Ascending aorta (tissue), 2 donors: ENCODE measurements at regions not wholly inside any gene's neighbourhood (a gene's known extent, or its start where the extent isn't known, plus 50 kb on each side); places are given as distances from the start of the nearest gene placed in this dataset.

ENCODE experiments used
- DNase-seq, 2 donors: peaks; one replicate each; pipeline ENCODE4 v3.0.0-alpha.2; 2019; ENCODE audit warnings: low spot score in 2 of 2
- H3K27ac ChIP-seq, 2 donors: fragments of 200-600 bp; sonication (generic); one replicate each; pipeline ENCODE4 v1.5.1; 2016 to 2017; ENCODE audit warnings: mild to moderate bottlenecking in 1 of 2
- H3K27me3 ChIP-seq: fragments of 200-600 bp; sonication (generic); one replicate; pipeline ENCODE4 v1.5.1; 2017
- H3K36me3 ChIP-seq, 2 donors: fragments of 200-600 bp; sonication (generic); one replicate each; pipeline ENCODE4 v1.5.1; 2016
- H3K4me1 ChIP-seq, 2 donors: fragments of 200-600 bp; sonication (generic); one replicate each; pipeline ENCODE4 v1.5.1; 2016 to 2017; ENCODE audit warnings: mild to moderate bottlenecking in 1 of 2
- H3K4me3 ChIP-seq, 2 donors: fragments of 200-600 bp; sonication (generic); one replicate each; pipeline ENCODE4 v1.5.1; 2016 to 2017; ENCODE audit warnings: mild to moderate bottlenecking in 1 of 2
- H3K9me3 ChIP-seq, 2 donors: fragments of 200-600 bp; sonication (generic); one replicate each; pipeline ENCODE4 v1.5.1; 2016
- intact Hi-C: fragments of 100-400 bp; cut with DNase I; formaldehyde crosslinking; loops from one replicate; pipeline ENCODE4 v1.15.1; 2023
- TF ChIP-seq, protein P1 (sequence below), 3 experiments: fragments of 200-600 bp in 2 of 3; fragments of 450-650 bp in 1 of 3; sonication (generic) in 2 of 3; IDR thresholded peaks; one replicate each; pipeline ENCODE4 v1.5.1; 2016 to 2019; ENCODE audit warnings: antibody characterized with exemption in 3 of 3, mild to moderate bottlenecking in 1 of 3, moderate library complexity in 1 of 3

DNA sequence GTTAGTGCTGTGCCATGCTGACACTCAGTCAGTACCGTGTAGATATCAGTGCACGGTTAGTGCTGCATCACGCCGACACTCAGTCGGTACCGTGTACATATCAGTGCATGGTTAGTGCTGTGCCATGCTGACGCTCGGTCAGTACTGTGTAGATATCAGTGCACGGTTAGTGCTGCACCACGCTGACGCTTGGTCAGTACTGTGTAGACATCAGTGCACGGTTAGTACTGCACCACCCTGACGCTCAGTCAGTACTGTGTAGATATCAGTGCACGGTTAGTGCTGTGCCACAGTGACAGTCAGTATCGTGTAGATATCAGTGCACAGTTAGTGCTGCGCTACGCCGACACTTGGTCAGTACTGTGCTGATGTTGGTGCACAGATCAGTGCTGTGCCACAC, 102.8 kb upstream of the ZNF469 start:
- TF ChIP-seq, protein P1, sequence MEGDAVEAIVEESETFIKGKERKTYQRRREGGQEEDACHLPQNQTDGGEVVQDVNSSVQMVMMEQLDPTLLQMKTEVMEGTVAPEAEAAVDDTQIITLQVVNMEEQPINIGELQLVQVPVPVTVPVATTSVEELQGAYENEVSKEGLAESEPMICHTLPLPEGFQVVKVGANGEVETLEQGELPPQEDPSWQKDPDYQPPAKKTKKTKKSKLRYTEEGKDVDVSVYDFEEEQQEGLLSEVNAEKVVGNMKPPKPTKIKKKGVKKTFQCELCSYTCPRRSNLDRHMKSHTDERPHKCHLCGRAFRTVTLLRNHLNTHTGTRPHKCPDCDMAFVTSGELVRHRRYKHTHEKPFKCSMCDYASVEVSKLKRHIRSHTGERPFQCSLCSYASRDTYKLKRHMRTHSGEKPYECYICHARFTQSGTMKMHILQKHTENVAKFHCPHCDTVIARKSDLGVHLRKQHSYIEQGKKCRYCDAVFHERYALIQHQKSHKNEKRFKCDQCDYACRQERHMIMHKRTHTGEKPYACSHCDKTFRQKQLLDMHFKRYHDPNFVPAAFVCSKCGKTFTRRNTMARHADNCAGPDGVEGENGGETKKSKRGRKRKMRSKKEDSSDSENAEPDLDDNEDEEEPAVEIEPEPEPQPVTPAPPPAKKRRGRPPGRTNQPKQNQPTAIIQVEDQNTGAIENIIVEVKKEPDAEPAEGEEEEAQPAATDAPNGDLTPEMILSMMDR (IDR thresholded peaks at IDR 0.05), result no peak
- H3K9me3 ChIP-seq, result no peaks in the 10 kb centered on the region
- no peaks in the 10 kb centered on the region for H3K27me3 ChIP-seq
- H3K27ac ChIP-seq, result no peak overlapping the region
- DNase-seq, result no peak
- no peak overlapping the region for H3K4me3 ChIP-seq
- H3K36me3 ChIP-seq, result no peaks in the 10 kb centered on the region
- H3K4me1 ChIP-seq, result no peaks in the 10 kb centered on the region
- intact Hi-C loops, result no loop called here

GRCh38 chr16:88281858-88282563, 100.7 kb upstream of the ZNF469 start:
- TF ChIP-seq, protein P1 (IDR thresholded peaks at IDR 0.05), result no peak
- Histone ChIP-seq H3K36me3 (no peaks in the 10 kb centered on the region), H3K9me3 (peaks cover 4% of the 10 kb centered on the region in 2 donors), H3K4me3 (no peak overlapping the region), H3K4me1 (no peaks in the 10 kb centered on the region), H3K27me3 (no peaks in the 10 kb centered on the region), H3K27ac (no peak overlapping the region)
- intact Hi-C loops, result no loop called here
- no peak for DNase-seq

DNA sequence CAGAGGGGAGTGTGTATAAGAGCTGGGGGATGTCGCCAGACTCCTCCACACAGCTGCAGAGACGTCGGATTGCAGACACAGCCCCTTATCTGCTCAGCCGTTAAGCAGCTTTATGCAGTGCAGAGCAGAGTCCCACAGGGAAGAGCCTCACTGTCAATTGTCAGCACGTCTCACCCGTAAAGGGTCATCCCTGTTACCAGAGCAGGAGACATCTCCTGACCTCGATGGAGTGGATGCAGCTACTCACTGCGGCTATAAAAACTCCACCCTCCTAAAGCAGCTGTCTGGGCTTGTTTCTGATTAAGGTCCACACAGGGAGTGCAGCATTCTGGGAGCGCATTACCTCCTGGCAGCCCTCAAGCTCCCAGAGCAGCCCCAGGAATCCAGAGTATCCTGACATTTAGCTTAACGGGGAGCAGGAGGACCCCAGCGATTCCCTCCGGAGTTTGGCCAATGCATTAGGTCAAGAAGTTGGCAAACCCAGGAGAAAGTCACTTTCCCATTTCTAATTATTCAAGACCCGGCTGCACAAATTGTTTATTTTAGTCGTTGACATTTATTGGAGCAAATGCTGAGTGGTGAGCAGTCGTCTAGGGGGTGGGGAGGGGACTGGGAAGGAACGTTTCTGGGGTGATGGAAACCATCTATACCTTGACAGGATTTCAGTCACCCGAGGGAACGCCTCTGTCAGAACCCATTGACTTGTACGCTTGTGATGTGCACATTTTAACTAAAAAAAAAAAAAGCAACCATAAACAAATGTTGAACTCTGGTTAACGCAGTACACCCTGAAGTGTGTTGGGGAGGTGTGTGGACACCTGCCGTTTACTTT, 100.0 kb upstream of the ZNF469 start:
- H3K27me3 ChIP-seq, result no peaks in the 10 kb centered on the region
- DNase-seq, result no peak
- H3K4me3 ChIP-seq, result no peak overlapping the region
- H3K27ac ChIP-seq, result no peak overlapping the region
- H3K36me3 ChIP-seq, result no peaks in the 10 kb centered on the region
- H3K9me3 ChIP-seq, result peaks cover 10 to 11% of the 10 kb centered on the region in 2 donors
- H3K4me1 ChIP-seq, result no peaks in the 10 kb centered on the region
- TF ChIP-seq, protein P1 (IDR thresholded peaks at IDR 0.05), result no peak
- intact Hi-C loops, result no loop called here

DNA sequence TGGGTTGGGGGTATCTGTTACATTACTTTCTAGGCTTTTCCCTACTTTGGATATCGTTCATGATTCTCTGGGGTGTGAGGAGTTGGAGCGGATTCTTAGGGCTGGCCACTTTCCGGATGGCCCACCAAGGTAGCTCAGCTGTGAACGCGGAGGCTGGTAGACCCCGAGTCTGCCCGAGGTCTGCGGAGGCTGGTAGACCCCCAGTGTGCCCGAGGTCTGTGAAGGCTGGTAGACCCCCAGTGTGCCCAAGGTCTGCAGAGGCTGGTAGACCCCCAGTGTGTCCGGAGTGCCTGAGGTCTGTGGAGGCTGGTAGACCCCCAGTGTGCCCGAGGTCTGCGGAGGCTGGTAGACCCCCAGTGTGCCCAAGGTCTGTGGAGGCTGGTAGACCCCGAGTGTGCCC, 99.2 kb upstream of the ZNF469 start:
- TF ChIP-seq, protein P1 (IDR thresholded peaks at IDR 0.05), result no peak
- Histone ChIP-seq H3K9me3 (peaks cover 11 to 13% of the 10 kb centered on the region in 2 donors), H3K27me3 (no peaks in the 10 kb centered on the region), H3K36me3 (no peaks in the 10 kb centered on the region), H3K4me3 (no peak overlapping the region), H3K27ac (no peak overlapping the region), H3K4me1 (no peaks in the 10 kb centered on the region)
- DNase-seq, result no peak
- intact Hi-C loops, result no loop called here

- no peak for DNase-seq
- Histone ChIP-seq H3K27me3 (no peaks in the 10 kb centered on the region), H3K9me3 (peaks cover 11 to 13% of the 10 kb centered on the region in 2 donors), H3K27ac (no peak overlapping the region), H3K4me1 (no peaks in the 10 kb centered on the region), H3K36me3 (no peaks in the 10 kb centered on the region), H3K4me3 (no peak overlapping the region)
- TF ChIP-seq, protein P1 (IDR thresholded peaks at IDR 0.05), result no peak
- intact Hi-C loops, result no loop called here
Observed at GRCh38 chr16:88284101-88284500, 98.7 kb upstream of the ZNF469 start.
